ENCODE measurements at regions not wholly inside any gene's neighbourhood (a gene's known extent, or its start where the extent isn't known, plus 50 kb on each side); places are given as distances from the start of the nearest gene placed in this dataset.

DNA sequence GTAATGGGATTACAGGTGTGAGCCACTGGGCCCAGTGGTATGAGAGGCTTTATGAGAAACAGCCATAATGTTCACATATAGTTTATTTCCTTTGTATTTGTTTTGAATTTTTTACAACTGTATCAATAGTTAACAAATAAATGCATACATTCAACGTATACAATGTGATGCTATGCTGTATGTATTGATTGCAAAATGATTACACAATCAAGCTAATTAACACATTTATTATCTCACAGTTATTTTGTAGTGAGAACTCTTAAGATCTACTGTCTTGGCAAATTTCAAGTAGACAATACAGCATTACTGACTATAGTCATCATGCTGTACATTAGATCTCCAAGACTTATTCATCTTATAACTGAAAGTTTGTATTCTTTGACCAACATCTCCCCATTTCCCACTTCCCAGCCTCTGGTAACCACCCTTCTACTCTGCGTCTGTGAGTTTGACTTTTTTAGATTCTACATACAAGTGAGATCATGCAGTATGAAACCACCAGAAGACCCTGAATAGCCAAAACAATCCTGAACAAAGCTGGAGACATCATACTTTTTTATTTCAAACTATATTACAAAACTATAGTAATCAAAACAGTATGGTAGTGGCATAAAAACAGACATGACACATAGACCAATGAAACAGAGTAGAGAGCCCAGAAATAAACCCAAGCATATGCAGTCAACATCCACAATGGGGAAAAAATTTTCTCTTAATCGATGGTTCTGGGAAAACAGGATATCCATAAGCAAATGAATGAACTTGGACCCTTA is 157.2 kb upstream of the RREB1 start:
- TF ChIP-seq EZH2 (IDR thresholded peaks at IDR 0.05; ENCODE audit: borderline replicate concordance, low read depth, low read length, severe bottlenecking) (no peak), CTCF (IDR thresholded peaks at IDR 0.05; ENCODE audit: extremely low read depth in 1 of 2, insufficient read depth in 1 of 2, low read depth in 1 of 2, low read length in 2 of 2) (no peak), POLR2A (IDR thresholded peaks at IDR 0.05; ENCODE audit: low read depth, low read length) (no peak), POLR2AphosphoS5 (IDR thresholded peaks at IDR 0.05; ENCODE audit: insufficient read depth, low read depth, low read length) (no peak), JUN (IDR thresholded peaks at IDR 0.05; ENCODE audit: borderline replicate concordance, insufficient read depth, insufficient read length, low read depth) (no peak), GATA2 (IDR thresholded peaks at IDR 0.05; ENCODE audit: insufficient read depth, insufficient read length, low read depth, low read length) (no peak), FOS (IDR thresholded peaks at IDR 0.05; ENCODE audit: borderline replicate concordance, insufficient read depth, low read length) (no peak)
- TF ChIP-seq, protein P1, sequence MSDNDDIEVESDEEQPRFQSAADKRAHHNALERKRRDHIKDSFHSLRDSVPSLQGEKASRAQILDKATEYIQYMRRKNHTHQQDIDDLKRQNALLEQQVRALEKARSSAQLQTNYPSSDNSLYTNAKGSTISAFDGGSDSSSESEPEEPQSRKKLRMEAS (IDR thresholded peaks at IDR 0.05; ENCODE audit: insufficient read depth, insufficient read length) = no peak
